HUES48 (cell line): ENCODE measurements at regions not wholly inside any gene's neighbourhood (a gene's known extent, or its start where the extent isn't known, plus 50 kb on each side); places are given as distances from the start of the nearest gene placed in this dataset.

Experiments used
- H3K27ac ChIP-seq: one replicate; pipeline ENCODE4 v1.7.0; 2013; ENCODE audit warnings: low read depth, low read length, inconsistent platforms
- H3K27me3 ChIP-seq: 2 replicates; pipeline ENCODE4 v1.6.1; 2013; ENCODE audit warnings: mild to moderate bottlenecking, low read length; ENCODE audit not compliant: control insufficient read depth, insufficient read depth
- H3K36me3 ChIP-seq: 2 replicates; pipeline ENCODE4 v1.6.1; 2013; ENCODE audit warnings: low read length; ENCODE audit not compliant: control insufficient read depth, insufficient read depth
- H3K4me1 ChIP-seq: 2 replicates; pipeline ENCODE4 v1.6.1; 2013; ENCODE audit warnings: mild to moderate bottlenecking, low read length; ENCODE audit not compliant: control insufficient read depth, insufficient read depth
- H3K4me3 ChIP-seq: 2 replicates; pipeline ENCODE4 v1.5.1; 2013; ENCODE audit warnings: mild to moderate bottlenecking, low read depth, low read length
- H3K9ac ChIP-seq: 2 replicates; pipeline ENCODE4 v1.6.1; 2013; ENCODE audit warnings: mild to moderate bottlenecking, low read depth, low read length, moderate library complexity
- H3K9me3 ChIP-seq: 2 replicates; pipeline ENCODE4 v1.6.1; 2013; ENCODE audit warnings: low read length; ENCODE audit not compliant: control insufficient read depth, insufficient read depth

DNA sequence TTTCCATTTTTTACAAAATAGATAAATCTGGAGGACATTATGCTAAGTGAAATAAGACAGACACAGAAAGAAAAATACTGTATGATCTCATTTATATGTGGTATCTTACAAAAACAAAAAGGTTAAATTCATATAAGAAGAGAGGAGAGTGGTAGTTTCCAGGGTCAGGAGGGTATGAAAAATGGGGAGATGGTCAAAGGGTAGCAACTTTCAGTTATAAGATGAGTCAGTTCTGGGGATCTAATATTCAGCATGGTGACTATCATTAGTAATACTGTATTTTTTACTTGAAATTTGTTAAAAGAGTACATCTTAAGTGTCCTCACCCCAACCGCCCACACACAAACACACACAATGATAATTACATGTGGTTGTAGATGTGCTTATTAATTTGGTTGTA, 1250.1 kb downstream of the SORCS1 start:
- H3K27ac ChIP-seq, result no peak overlapping the region
- H3K9ac ChIP-seq, result no peak overlapping the region
- peaks cover 7% of the 10 kb centered on the region; the same call in 1 of the 2 replicates for H3K4me1 ChIP-seq
- no peak overlapping the region for H3K4me3 ChIP-seq
- no peaks in the 10 kb centered on the region for H3K36me3 ChIP-seq
- no peaks in the 10 kb centered on the region for H3K27me3 ChIP-seq
- H3K9me3 ChIP-seq, result no peaks in the 10 kb centered on the region

DNA sequence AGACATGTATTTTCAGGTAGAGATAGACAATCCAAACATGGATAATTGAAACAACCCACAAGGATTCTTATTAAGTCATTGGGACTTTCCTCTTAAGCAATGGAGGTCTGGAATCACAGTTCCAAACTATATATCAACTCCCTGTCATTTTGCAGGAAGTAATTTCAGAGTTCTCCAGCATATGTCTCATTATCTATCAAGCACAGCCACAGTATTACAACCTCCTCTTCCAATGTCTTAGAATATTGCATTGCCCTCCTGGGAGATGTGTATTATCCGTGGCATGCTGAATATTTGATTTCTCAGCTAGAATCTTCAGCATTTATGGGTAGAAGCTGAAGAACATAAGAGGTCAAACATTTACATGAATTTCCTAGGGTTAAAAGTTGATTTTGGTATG, 1255.8 kb downstream of the SORCS1 start:
- Histone ChIP-seq H3K27ac (no peak overlapping the region), H3K9me3 (no peaks in the 10 kb centered on the region), H3K4me3 (no peak overlapping the region), H3K36me3 (no peaks in the 10 kb centered on the region), H3K4me1 (no peaks in the 10 kb centered on the region), H3K27me3 (no peaks in the 10 kb centered on the region), H3K9ac (no peak overlapping the region)

DNA sequence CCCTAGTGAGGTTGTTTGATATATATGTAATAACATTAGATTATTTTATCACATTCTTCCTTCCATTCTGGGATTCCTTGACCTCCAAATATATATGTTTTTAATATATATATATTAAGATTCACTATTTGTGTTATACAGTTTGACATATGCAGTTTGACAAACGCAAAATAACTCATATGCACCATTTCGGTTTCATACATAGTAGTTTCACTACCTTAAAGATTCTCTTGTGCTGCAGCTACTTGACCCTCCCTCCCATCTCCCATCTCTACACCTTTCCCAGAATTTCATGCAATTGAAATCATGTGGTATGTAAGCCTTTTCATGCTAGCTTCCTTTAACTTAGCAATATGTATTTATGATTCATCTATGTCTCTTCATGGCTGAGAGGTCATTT, 1244.4 kb downstream of the SORCS3 start:
- Histone ChIP-seq H3K27ac (no peak overlapping the region), H3K4me3 (no peak overlapping the region), H3K9ac (no peak overlapping the region), H3K27me3 (no peaks in the 10 kb centered on the region), H3K36me3 (no peaks in the 10 kb centered on the region), H3K9me3 (no peaks in the 10 kb centered on the region), H3K4me1 (no peaks in the 10 kb centered on the region)

DNA sequence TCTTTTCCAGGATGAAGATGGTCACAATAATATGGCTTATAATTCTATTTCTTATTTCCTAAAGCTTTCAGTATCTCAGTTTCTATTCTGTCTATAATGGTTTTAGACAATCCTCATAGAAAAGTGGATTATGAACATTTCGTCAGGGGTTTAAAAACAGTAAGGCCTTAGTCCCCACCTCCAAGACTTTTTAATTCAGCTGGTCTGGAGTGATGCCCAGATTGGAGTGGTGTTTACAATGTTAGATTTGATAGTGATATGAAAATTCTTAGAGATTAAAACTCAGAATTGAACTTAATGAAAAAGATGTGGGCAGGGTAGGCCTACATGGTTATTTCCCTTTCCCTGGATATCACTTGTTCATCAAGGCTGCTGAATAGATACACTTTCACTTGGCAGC, 1238.3 kb downstream of the SORCS3 start:
- Histone ChIP-seq H3K9ac (no peak overlapping the region), H3K9me3 (no peaks in the 10 kb centered on the region), H3K4me1 (no peaks in the 10 kb centered on the region), H3K36me3 (no peaks in the 10 kb centered on the region), H3K27ac (no peak overlapping the region), H3K27me3 (no peaks in the 10 kb centered on the region), H3K4me3 (no peak overlapping the region)

DNA sequence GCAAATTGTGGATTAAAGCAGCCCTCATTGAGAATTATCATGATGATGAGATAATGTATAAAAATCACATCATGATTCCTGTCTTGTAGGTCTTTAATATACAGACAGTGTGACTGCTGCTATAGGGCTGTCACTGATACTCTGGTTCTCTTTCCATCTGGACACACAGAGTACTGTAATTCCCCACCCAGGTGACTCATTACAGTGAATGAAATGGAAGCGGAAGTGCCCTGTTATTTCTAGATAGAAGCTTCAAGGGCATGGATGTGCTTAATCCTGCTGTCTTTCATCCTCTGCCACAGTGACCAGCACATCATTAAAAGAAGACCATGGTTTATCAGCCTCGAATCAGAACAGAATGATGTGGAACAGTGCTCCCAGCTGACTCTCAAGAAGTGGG, 1234.0 kb downstream of the SORCS3 start:
- no peak overlapping the region for H3K27ac ChIP-seq
- H3K4me3 ChIP-seq, result no peak overlapping the region
- H3K4me1 ChIP-seq, result peaks cover 7% of the 10 kb centered on the region; the same call in 1 of the 2 replicates
- no peak overlapping the region for H3K9ac ChIP-seq
- no peaks in the 10 kb centered on the region for H3K27me3 ChIP-seq
- H3K36me3 ChIP-seq, result no peaks in the 10 kb centered on the region
- H3K9me3 ChIP-seq, result peaks cover 9% of the 10 kb centered on the region

DNA sequence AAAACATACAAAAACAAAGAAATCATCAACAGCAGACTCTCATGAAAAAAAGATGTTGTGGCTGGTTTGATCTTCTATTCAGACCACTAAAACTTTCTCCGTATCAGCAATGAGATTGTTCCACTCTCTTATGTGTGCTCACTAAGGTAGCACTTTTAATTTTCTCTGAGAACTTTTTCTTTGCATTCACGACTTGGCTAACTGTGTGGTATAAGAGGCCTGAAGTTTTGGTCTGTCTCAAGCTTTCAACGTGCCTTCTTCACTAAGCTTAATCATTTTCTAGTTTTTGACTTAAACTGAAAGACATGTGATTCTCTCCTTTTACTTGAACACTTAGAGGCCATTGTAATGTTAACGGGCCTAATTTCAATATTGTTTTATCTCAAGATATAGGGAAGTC, 1231.6 kb downstream of the SORCS3 start:
- no peaks in the 10 kb centered on the region for H3K27me3 ChIP-seq
- H3K4me1 ChIP-seq, result peaks cover 7% of the 10 kb centered on the region; the same call in 1 of the 2 replicates
- peaks cover 9% of the 10 kb centered on the region for H3K9me3 ChIP-seq
- no peak overlapping the region for H3K9ac ChIP-seq
- no peak overlapping the region for H3K4me3 ChIP-seq
- no peaks in the 10 kb centered on the region for H3K36me3 ChIP-seq
- H3K27ac ChIP-seq, result no peak overlapping the region

DNA sequence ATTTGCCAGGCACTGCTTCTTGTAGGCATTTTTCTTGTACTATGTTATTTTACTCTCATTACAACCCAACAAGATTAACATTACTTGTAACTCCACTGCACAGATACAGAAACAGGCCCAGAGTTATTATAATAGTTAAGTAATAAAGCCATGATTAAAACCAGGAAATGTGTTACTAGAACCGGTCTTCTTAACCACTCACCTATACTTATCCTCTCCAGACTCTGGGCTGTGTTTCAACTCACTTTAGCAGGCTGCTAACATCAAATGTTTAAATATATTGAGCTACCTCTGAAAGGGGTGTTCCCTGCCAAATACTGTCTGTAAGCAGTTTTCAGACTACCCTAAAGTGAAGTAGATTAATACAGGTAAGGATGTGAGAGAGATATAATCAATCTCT, 1227.8 kb downstream of the SORCS3 start:
- Histone ChIP-seq H3K36me3 (no peaks in the 10 kb centered on the region), H3K4me3 (no peak overlapping the region), H3K9ac (no peak overlapping the region), H3K4me1 (peaks cover 7% of the 10 kb centered on the region; the same call in 1 of the 2 replicates), H3K27ac (no peak overlapping the region), H3K27me3 (no peaks in the 10 kb centered on the region), H3K9me3 (peaks cover 9% of the 10 kb centered on the region)

DNA sequence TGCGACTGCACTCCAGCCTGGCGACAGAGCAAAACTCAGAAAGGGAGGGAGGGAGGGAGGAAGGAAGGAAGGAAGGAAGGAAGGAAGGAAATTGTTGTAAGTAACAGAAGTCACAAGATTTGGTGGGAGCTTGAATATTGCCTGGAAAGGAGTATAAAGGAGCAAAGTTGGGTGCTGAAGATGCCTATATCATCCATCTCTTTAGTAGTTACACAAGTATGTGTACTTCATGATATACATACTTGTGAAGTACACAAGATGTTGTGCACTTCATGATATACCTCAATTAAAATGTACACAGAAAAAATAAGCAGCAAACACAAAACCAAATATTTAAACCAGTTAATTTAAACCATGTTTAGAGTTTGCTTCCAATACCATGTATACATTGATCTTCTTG, 1223.8 kb downstream of the SORCS3 start:
- H3K4me1 ChIP-seq, result no peaks in the 10 kb centered on the region
- no peaks in the 10 kb centered on the region for H3K36me3 ChIP-seq
- H3K27me3 ChIP-seq, result no peaks in the 10 kb centered on the region
- H3K9me3 ChIP-seq, result no peaks in the 10 kb centered on the region
- no peak overlapping the region for H3K9ac ChIP-seq
- no peak overlapping the region for H3K27ac ChIP-seq
- H3K4me3 ChIP-seq, result no peak overlapping the region

DNA sequence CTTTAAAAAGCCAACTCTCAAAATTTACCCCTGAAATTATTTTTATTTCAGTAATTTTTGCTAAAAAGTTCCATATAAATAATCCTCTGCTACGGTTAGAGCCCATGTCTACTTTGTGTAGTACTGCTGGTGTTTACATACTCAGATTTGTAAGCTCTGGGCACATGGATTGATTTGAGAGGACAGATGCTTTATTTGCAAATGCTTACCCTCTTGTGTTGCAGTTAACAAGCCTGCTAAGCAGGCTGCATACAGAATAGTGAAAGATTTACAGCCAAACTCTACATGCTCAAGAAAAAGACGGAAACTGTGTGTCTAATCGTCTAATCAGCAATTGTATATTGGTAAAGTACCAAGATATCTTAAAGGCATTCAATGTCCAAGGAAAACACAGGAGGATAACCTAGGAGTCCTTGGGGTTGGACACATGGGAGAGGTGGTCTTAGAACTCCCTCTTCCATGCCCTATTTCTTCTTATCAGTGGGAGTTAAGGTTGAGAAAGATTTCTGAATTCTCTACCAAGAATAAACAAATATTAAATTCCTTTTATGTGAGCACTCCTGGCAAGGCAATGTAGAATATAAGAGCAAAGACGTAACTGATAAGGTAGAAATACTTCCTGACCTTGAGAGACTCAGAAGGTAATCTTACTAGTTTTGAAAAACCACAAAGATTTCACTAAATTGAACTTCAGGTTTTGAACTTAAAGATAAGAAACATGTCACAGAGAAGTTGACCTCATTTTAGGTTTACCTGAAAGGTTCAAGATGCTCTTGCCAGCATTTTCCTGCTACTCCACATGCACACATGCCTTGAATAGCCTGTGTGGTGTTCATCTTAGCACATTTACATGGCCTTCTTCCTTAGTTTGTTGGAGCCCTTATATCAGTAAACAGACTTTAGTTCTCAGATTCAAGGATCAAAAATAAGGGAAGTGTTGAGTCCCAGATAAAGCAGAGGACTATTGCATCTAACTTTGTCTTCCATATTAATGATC, 1216.5 kb downstream of the SORCS3 start:
- Histone ChIP-seq H3K4me1 (no peaks in the 10 kb centered on the region), H3K27ac (no peak overlapping the region), H3K36me3 (no peaks in the 10 kb centered on the region), H3K4me3 (no peak overlapping the region), H3K9me3 (no peaks in the 10 kb centered on the region), H3K9ac (no peak overlapping the region), H3K27me3 (no peaks in the 10 kb centered on the region)

DNA sequence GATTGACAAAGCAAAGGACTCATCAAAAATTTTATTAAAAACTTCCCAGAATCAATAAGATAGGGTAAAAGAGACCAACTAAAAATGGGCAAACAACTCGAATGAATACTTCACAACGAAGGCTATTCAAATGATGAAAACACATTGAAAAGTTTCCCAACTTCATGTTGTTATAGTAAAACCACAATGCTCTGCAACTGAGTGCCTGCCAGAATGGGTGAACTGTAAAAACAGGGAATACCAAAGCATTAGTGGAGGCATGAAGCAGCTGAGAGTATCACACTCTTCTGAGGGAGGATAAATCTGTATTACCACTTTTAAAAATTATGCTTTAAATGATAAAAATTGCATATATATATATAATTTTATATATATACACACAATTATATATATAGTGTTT, 1214.7 kb downstream of the SORCS3 start:
- H3K9ac ChIP-seq, result no peak overlapping the region
- no peak overlapping the region for H3K4me3 ChIP-seq
- H3K36me3 ChIP-seq, result no peaks in the 10 kb centered on the region
- H3K27ac ChIP-seq, result no peak overlapping the region
- no peaks in the 10 kb centered on the region for H3K9me3 ChIP-seq
- H3K4me1 ChIP-seq, result no peaks in the 10 kb centered on the region
- no peaks in the 10 kb centered on the region for H3K27me3 ChIP-seq

DNA sequence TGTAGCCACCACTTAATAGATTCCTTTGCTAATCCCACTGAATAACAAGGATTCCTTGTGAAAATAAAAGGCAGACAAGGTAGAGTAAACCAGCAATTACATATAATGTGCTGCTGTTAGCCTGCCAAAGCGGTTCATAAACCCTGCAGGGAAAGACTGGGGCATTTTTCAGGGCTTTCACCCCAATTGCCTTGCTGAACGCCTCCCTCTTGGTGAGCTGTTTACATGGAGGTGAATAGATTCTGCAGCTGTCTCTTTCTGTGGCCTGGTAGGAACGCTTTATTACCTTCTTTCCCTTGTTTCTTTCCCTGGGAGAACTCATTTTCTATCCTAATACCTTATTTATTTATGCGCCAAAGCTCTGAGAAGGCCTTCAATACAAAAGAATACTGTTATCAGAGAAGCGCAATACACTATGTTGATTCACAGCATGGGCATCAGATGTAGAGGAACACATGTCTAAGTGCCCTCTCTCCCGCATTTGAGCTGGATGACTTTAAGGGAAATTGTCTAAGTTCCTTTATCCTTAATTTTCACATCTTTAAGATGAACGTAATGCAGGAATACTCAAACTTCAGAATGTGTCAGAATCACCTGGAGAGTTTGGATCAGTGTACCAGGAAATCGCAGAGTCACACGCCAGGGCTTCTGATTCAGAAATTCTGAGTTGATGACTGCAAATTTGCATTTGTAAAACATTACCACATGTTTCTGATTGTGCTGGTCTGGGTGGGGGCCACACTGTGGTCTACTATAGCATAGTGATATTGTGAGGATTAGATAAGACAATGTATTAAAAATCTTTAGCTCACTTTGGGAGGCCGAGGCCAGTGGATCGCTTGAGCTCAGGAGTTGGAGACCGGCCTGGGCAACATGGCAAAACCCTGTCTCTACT, 1203.8 kb downstream of the SORCS3 start:
- Histone ChIP-seq H3K4me3 (peak overlapping the region; percentile 25; the same call in 1 of the 2 replicates), H3K36me3 (no peaks in the 10 kb centered on the region), H3K9me3 (no peaks in the 10 kb centered on the region), H3K9ac (no peak overlapping the region), H3K27me3 (no peaks in the 10 kb centered on the region), H3K4me1 (peaks cover 42% of the 10 kb centered on the region), H3K27ac (peak overlapping the region; percentile 63)
